Sigmoid colon (tissue), 6 donors: ENCODE measurements at regions not wholly inside any gene's neighbourhood (a gene's known extent, or its start where the extent isn't known, plus 50 kb on each side); places are given as distances from the start of the nearest gene placed in this dataset.
"Not testable (repeated sequence)": the region's sequence is repeated elsewhere in the genome, so short reads cannot be mapped to it uniquely, and the experiment has no call there.

Experiments used
- DNase-seq: peaks from one replicate; pipeline ENCODE4 v3.0.0-alpha.2; 2019
- H3K27ac ChIP-seq, 4 donors: fragments of 200-600 bp; sonication (generic); one replicate each; pipeline ENCODE4 v1.5.1; 2016 to 2019; ENCODE audit warnings: mild to moderate bottlenecking in 1 of 4
- H3K27me3 ChIP-seq, 3 donors: fragments of 200-600 bp; sonication (generic); one replicate each; pipeline ENCODE4 v1.5.1; 2019; ENCODE audit warnings: mild to moderate bottlenecking in 1 of 3
- H3K36me3 ChIP-seq, 4 donors: fragments of 200-600 bp; sonication (generic); one replicate each; pipeline ENCODE4 v1.5.1; 2016 to 2019
- H3K4me1 ChIP-seq, 4 donors: fragments of 200-600 bp; sonication (generic); one replicate each; pipeline ENCODE4 v1.5.1; 2017 to 2019
- H3K4me3 ChIP-seq, 4 donors: fragments of 200-600 bp; sonication (generic); one replicate each; pipeline ENCODE4 v1.5.1; 2017 to 2019; ENCODE audit warnings: mild to moderate bottlenecking in 2 of 4, moderate library complexity in 1 of 4
- H3K9me3 ChIP-seq, 4 donors: fragments of 200-600 bp in 3 of 4; sonication (generic) in 3 of 4; one replicate each; pipeline versions ENCODE4 v1.5.1 to v1.6.1; 2013 to 2019
- CTCF ChIP-seq, 4 experiments: fragments of 450-650 bp in 3 of 4; fragments of 200-600 bp in 1 of 4; IDR thresholded peaks; one replicate each; pipeline ENCODE4 v1.5.1; 2016 to 2019; ENCODE audit warnings: antibody characterized with exemption in 4 of 4, mild to moderate bottlenecking in 3 of 4, moderate library complexity in 2 of 4
- EP300 ChIP-seq, 4 donors: sonication (generic); formaldehyde crosslinking; IDR thresholded peaks; one replicate each; pipeline ENCODE4 v1.6.1; 2017; ENCODE audit warnings: antibody characterized with exemption in 4 of 4
- POLR2A ChIP-seq, 2 donors: fragments of 450-650 bp; IDR thresholded peaks; one replicate each; pipeline ENCODE4 v1.6.1; 2016; ENCODE audit warnings: antibody characterized with exemption in 2 of 2, mild to moderate bottlenecking in 2 of 2, moderate library complexity in 2 of 2
- POLR2AphosphoS5 ChIP-seq, 4 donors: sonication (generic); formaldehyde crosslinking; IDR thresholded peaks; one replicate each; pipeline ENCODE4 v1.6.1; 2017; ENCODE audit warnings: antibody characterized with exemption in 4 of 4
- WGBS, 2 donors: extraction: QIAGEN DNeasy Blood & Tissue Kit; methylation state at CpG; one replicate each; pipeline ENCODE4 v1.1.7; 2013; 5-methylcytosine and 5-hydroxymethylcytosine counted together
- intact Hi-C: fragments of 100-400 bp; cut with DNase I; formaldehyde crosslinking; loops from one replicate; pipeline ENCODE4 v1.15.1; 2023
- donor health status: healthy with polysubstance abuse.
- donor health status: healthy.

- Histone ChIP-seq H3K9me3 (no peaks in the 10 kb centered on the region), H3K27ac (no peak overlapping the region), H3K4me3 (no peak overlapping the region), H3K4me1 (no peaks in the 10 kb centered on the region), H3K36me3 (no peaks in the 10 kb centered on the region), H3K27me3 (no peaks in the 10 kb centered on the region)
- DNase-seq, result no peak
- intact Hi-C loops, result no loop called here
- TF ChIP-seq EP300 (IDR thresholded peaks at IDR 0.05) (no peak), CTCF (IDR thresholded peaks at IDR 0.05) (no peak), POLR2AphosphoS5 (IDR thresholded peaks at IDR 0.05) (no peak), POLR2A (IDR thresholded peaks at IDR 0.05) (no peak)
Measured at GRCh38 chr5:18285257-18285656, 651.0 kb downstream of the TAF11L14 start.

- TF ChIP-seq POLR2A (IDR thresholded peaks at IDR 0.05), result no peak
- TF ChIP-seq EP300 (IDR thresholded peaks at IDR 0.05), result no peak
- no peak for TF ChIP-seq CTCF (IDR thresholded peaks at IDR 0.05)
- TF ChIP-seq POLR2AphosphoS5 (IDR thresholded peaks at IDR 0.05), result no peak
- Histone ChIP-seq H3K36me3 (no peaks in the 10 kb centered on the region), H3K4me1 (no peaks in the 10 kb centered on the region), H3K4me3 (no peak overlapping the region), H3K9me3 (no peaks in the 10 kb centered on the region), H3K27me3 (no peaks in the 10 kb centered on the region), H3K27ac (no peak overlapping the region)
- intact Hi-C loops, result no loop called here
- WGBS, 2 donors, result 88 to 89% methylated on average over 3 of the region's 3 CpGs
- no peak for DNase-seq
Measured at GRCh38 chr5:18292146-18292545, 657.9 kb downstream of the TAF11L14 start.

DNA sequence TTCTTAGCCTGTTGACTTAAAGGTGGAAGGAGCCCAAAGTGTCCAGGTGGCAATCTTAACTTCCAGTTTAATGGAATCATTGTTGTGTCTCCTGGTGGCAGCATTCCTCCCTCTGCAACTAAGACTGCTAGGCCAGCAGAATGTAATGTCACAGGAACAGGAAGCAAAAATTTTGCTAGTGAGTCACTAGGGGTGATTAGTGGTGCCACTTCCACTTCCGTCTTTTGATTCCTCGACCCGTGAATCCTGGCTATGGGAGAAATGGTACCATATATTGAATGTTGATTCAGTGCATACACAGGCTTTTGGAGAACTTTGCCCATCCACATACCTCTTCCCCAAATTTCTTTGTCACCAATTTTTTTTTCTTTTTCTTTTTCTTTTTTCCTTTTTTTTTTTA lies 661.4 kb downstream of the TAF11L14 start:
- H3K27ac ChIP-seq, DNase-seq, H3K4me3 ChIP-seq, H3K9me3 ChIP-seq, H3K27me3 ChIP-seq, H3K36me3 ChIP-seq, H3K4me1 ChIP-seq, intact Hi-C loops: not testable (repeated sequence)
- WGBS, 2 donors, result 89 to 90% methylated on average over 3 of the region's 3 CpGs

- H3K4me3 ChIP-seq, result no peak overlapping the region
- intact Hi-C loops, result no loop called here
- H3K27me3 ChIP-seq, result no peaks in the 10 kb centered on the region
- H3K9me3 ChIP-seq, result no peaks in the 10 kb centered on the region
- H3K27ac ChIP-seq, result no peak overlapping the region
- H3K4me1 ChIP-seq, result no peaks in the 10 kb centered on the region
- TF ChIP-seq EP300 (IDR thresholded peaks at IDR 0.05), result no peak
- no peak for TF ChIP-seq POLR2A (IDR thresholded peaks at IDR 0.05)
- TF ChIP-seq CTCF (IDR thresholded peaks at IDR 0.05), result no peak
- TF ChIP-seq POLR2AphosphoS5 (IDR thresholded peaks at IDR 0.05), result no peak
- DNase-seq, result no peak
- no peaks in the 10 kb centered on the region for H3K36me3 ChIP-seq
Measured at GRCh38 chr5:18299166-18299565, 664.9 kb downstream of the TAF11L14 start.

DNA sequence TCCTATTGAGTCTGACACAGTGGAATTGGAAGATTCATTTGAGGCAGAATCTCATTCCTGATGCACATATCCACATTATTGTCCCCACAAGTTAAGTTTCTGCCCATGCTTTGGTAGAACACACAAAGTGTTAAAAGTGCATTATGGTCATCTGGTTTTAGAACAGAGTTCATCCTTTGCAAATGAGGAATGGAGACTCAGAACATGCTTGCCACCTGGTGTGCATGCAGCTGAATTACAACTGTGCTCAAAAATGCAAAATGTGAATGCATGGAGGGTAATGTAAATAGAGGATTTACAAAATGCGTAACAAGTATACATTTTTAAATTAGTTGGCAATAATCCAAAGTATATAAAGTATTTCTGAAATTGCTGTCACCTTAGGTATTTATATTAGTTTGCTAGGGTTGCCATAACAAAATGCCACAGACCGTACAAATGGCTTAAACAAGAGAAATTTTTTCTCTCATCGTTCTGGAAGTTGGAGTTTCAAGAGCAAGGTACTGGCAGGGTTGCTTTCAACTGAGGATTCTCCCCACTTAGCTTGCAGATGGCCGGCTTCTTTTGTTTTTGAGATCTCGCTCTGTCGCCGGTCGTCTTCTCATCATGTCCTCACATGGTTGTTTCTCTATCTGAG lies 671.1 kb downstream of the TAF11L14 start:
- Histone ChIP-seq H3K27ac (no peak overlapping the region), H3K27me3 (peaks cover 0 to 5% (median 0%) of the 10 kb centered on the region in 3 donors), H3K9me3 (no peaks in the 10 kb centered on the region), H3K36me3 (no peaks in the 10 kb centered on the region), H3K4me3 (no peak overlapping the region), H3K4me1 (no peaks in the 10 kb centered on the region)
- no peak for DNase-seq
- WGBS, 2 donors, result 63 to 71% methylated on average over 8 of the region's 8 CpGs
- TF ChIP-seq POLR2AphosphoS5 (IDR thresholded peaks at IDR 0.05) (no peak), POLR2A (IDR thresholded peaks at IDR 0.05) (no peak), CTCF (IDR thresholded peaks at IDR 0.05) (peak in 3 of 4 experiments; percentile 32 to 62 (median 42))
- intact Hi-C loops, result no loop called here
